KMS-11 (cell line): ENCODE measurements at regions not wholly inside any gene's neighbourhood (a gene's known extent, or its start where the extent isn't known, plus 50 kb on each side); places are given as distances from the start of the nearest gene placed in this dataset.

Source experiments
- H2AFZ ChIP-seq: fragments of 200-600 bp; sonication (generic); 2 replicates; pipeline ENCODE4 v1.6.1; 2016; ENCODE audit warnings: antibody characterized with exemption, mixed run types, low read depth
- H3K27ac ChIP-seq: fragments of 200-600 bp; sonication (generic); 2 replicates; pipeline ENCODE4 v1.6.1; 2016; ENCODE audit warnings: mild to moderate bottlenecking, mixed run types
- H3K27me3 ChIP-seq: fragments of 200-600 bp; sonication (generic); 2 replicates; pipeline ENCODE4 v1.6.1; 2017; ENCODE audit warnings: mild to moderate bottlenecking, low read depth, mixed run types, moderate library complexity; ENCODE audit not compliant: insufficient read depth
- H3K36me3 ChIP-seq: fragments of 200-600 bp; sonication (generic); 2 replicates; pipeline ENCODE4 v1.6.1; 2017; ENCODE audit warnings: mild to moderate bottlenecking, mixed run types; ENCODE audit not compliant: insufficient read depth
- H3K4me1 ChIP-seq: fragments of 200-600 bp; sonication (generic); 2 replicates; pipeline ENCODE4 v1.6.1; 2016; ENCODE audit warnings: mild to moderate bottlenecking, low read depth, mixed run types; ENCODE audit not compliant: poor library complexity, severe bottlenecking
- H3K4me2 ChIP-seq: fragments of 200-600 bp; sonication (generic); 2 replicates; pipeline ENCODE4 v1.7.0; 2016; ENCODE audit warnings: mild to moderate bottlenecking, mixed run types
- H3K4me3 ChIP-seq: fragments of 200-600 bp; sonication (generic); IDR thresholded peaks from 2 replicates; pipeline ENCODE4 v1.6.1; 2017; ENCODE audit warnings: low read depth, low read length, mixed read lengths; ENCODE audit not compliant: insufficient read depth
- H3K79me2 ChIP-seq: fragments of 200-600 bp; sonication (generic); 2 replicates; pipeline ENCODE4 v1.6.1; 2016; ENCODE audit warnings: low read depth, mixed run types; ENCODE audit not compliant: insufficient read depth
- H3K9ac ChIP-seq: fragments of 200-600 bp; sonication (generic); 2 replicates; pipeline ENCODE4 v1.6.1; 2016; ENCODE audit warnings: mild to moderate bottlenecking, mixed run types
- H4K20me1 ChIP-seq: fragments of 200-600 bp; sonication (generic); 2 replicates; pipeline ENCODE4 v1.6.1; 2016; ENCODE audit warnings: mild to moderate bottlenecking, mixed run types; ENCODE audit not compliant: insufficient read depth
- CTCF ChIP-seq: fragments of 200-600 bp; sonication (generic); conservative IDR thresholded peaks from 2 replicates; pipeline ENCODE4 v1.6.1; 2017; ENCODE audit warnings: low read depth, mild to moderate bottlenecking, antibody characterized with exemption, low read length, moderate library complexity, mixed read lengths

- Histone ChIP-seq H4K20me1 (no peaks in the 10 kb centered on the region), H3K9ac (no peak overlapping the region), H2AFZ (no peak overlapping the region), H3K36me3 (no peaks in the 10 kb centered on the region), H3K27ac (no peak overlapping the region), H3K4me1 (no peaks in the 10 kb centered on the region), H3K4me3 (no peak overlapping the region), H3K79me2 (no peaks in the 10 kb centered on the region), H3K27me3 (no peaks in the 10 kb centered on the region), H3K4me2 (no peak overlapping the region)
- TF ChIP-seq CTCF = no peak
Measured at GRCh38 chr7:92967238-92967637, 130.9 kb upstream of the CDK6 start.

- H3K9ac ChIP-seq = no peak overlapping the region
- no peaks in the 10 kb centered on the region for H3K27me3 ChIP-seq
- no peak for TF ChIP-seq CTCF
- no peak overlapping the region for H2AFZ ChIP-seq
- H3K4me1 ChIP-seq = no peaks in the 10 kb centered on the region
- H4K20me1 ChIP-seq = no peaks in the 10 kb centered on the region
- H3K27ac ChIP-seq = no peak overlapping the region
- no peaks in the 10 kb centered on the region for H3K36me3 ChIP-seq
- no peak overlapping the region for H3K4me2 ChIP-seq
- H3K79me2 ChIP-seq = no peaks in the 10 kb centered on the region
- no peak overlapping the region for H3K4me3 ChIP-seq
Measured at GRCh38 chr7:92964141-92964540, 127.8 kb upstream of the CDK6 start.

- Histone ChIP-seq H3K4me1 (no peaks in the 10 kb centered on the region), H3K27me3 (no peaks in the 10 kb centered on the region), H3K27ac (no peak overlapping the region), H4K20me1 (no peaks in the 10 kb centered on the region), H3K36me3 (no peaks in the 10 kb centered on the region), H3K79me2 (no peaks in the 10 kb centered on the region), H3K9ac (no peak overlapping the region), H3K4me3 (no peak overlapping the region), H2AFZ (no peak overlapping the region), H3K4me2 (no peak overlapping the region)
- TF ChIP-seq CTCF = no peak
Measured at GRCh38 chr7:92963566-92963965, 127.2 kb upstream of the CDK6 start.

GRCh38 chr7:92961961-92962360 lies 125.6 kb upstream of the CDK6 start:
- Histone ChIP-seq H3K27ac (no peak overlapping the region), H3K27me3 (no peaks in the 10 kb centered on the region), H3K4me2 (no peak overlapping the region), H3K4me1 (no peaks in the 10 kb centered on the region), H4K20me1 (no peaks in the 10 kb centered on the region), H3K79me2 (no peaks in the 10 kb centered on the region), H3K4me3 (no peak overlapping the region), H3K36me3 (no peaks in the 10 kb centered on the region), H2AFZ (no peak overlapping the region), H3K9ac (no peak overlapping the region)
- TF ChIP-seq CTCF = no peak

GRCh38 chr7:92956575-92956974 lies 120.2 kb upstream of the CDK6 start:
- H3K4me1 ChIP-seq = no peaks in the 10 kb centered on the region
- H3K27ac ChIP-seq = no peak overlapping the region
- H3K4me2 ChIP-seq = no peak overlapping the region
- H4K20me1 ChIP-seq = no peaks in the 10 kb centered on the region
- no peaks in the 10 kb centered on the region for H3K36me3 ChIP-seq
- TF ChIP-seq CTCF = no peak
- no peak overlapping the region for H3K4me3 ChIP-seq
- H3K79me2 ChIP-seq = no peaks in the 10 kb centered on the region
- no peak overlapping the region for H3K9ac ChIP-seq
- H3K27me3 ChIP-seq = no peaks in the 10 kb centered on the region
- H2AFZ ChIP-seq = no peak overlapping the region
